ENCODE measurements at regions not wholly inside any gene's neighbourhood (a gene's known extent, or its start where the extent isn't known, plus 50 kb on each side); places are given as distances from the start of the nearest gene placed in this dataset.

GRCh38 chr16:64109241-64109640 lies 1012.6 kb downstream of the CDH11 start:
- Mint-ChIP-seq H3K36me3 (ENCODE audit: low read depth) (no peaks in the 10 kb centered on the region), H3K4me1 (peaks cover 6% of the 10 kb centered on the region), H3K4me3 (no peak overlapping the region)

GRCh38 chr16:64102654-64103053 lies 1019.2 kb downstream of the CDH11 start:
- H3K4me1 Mint-ChIP-seq, result no peaks in the 10 kb centered on the region
- no peak overlapping the region for H3K4me3 Mint-ChIP-seq
- no peaks in the 10 kb centered on the region for H3K36me3 Mint-ChIP-seq (ENCODE audit: low read depth)
- no peaks in the 10 kb centered on the region for H3K27me3 Mint-ChIP-seq (ENCODE audit: low read depth)
- peaks cover 3% of the 10 kb centered on the region for H3K9me3 Mint-ChIP-seq
- H3K27ac Mint-ChIP-seq, result no peak overlapping the region
- TF ChIP-seq CTCF (IDR thresholded peaks at IDR 0.05; ENCODE audit: unreplicated experiment in 3 of 3), result no peak

More at GRCh38 chr16:64109241-64109640, 1012.6 kb downstream of the CDH11 start:
- Mint-ChIP-seq H3K27ac (no peak overlapping the region), H3K9me3 (peaks cover 9% of the 10 kb centered on the region), H3K27me3 (ENCODE audit: low read depth) (no peaks in the 10 kb centered on the region)
- no peak for TF ChIP-seq CTCF (IDR thresholded peaks at IDR 0.05; ENCODE audit: unreplicated experiment in 3 of 3)

GRCh38 chr16:64098451-64098850 lies 1023.4 kb downstream of the CDH11 start:
- Mint-ChIP-seq H3K4me1 (no peaks in the 10 kb centered on the region), H3K27me3 (ENCODE audit: low read depth) (no peaks in the 10 kb centered on the region), H3K9me3 (no peaks in the 10 kb centered on the region), H3K27ac (no peak overlapping the region), H3K36me3 (ENCODE audit: low read depth) (no peaks in the 10 kb centered on the region), H3K4me3 (no peak overlapping the region)
- TF ChIP-seq CTCF (IDR thresholded peaks at IDR 0.05; ENCODE audit: unreplicated experiment in 3 of 3), result no peak

- no peak for TF ChIP-seq CTCF (IDR thresholded peaks at IDR 0.05; ENCODE audit: unreplicated experiment in 3 of 3)
- Mint-ChIP-seq H3K4me3 (no peak overlapping the region), H3K36me3 (ENCODE audit: low read depth) (no peaks in the 10 kb centered on the region), H3K27ac (no peak overlapping the region), H3K9me3 (no peaks in the 10 kb centered on the region), H3K27me3 (ENCODE audit: low read depth) (no peaks in the 10 kb centered on the region), H3K4me1 (no peaks in the 10 kb centered on the region)
These were observed 1025.2 kb downstream of the CDH11 start for GRCh38 chr16:64096689-64097088.

GRCh38 chr16:64094992-64095634 lies 1026.8 kb downstream of the CDH11 start:
- Mint-ChIP-seq H3K36me3 (ENCODE audit: low read depth) (no peaks in the 10 kb centered on the region), H3K27ac (no peak overlapping the region), H3K4me3 (no peak overlapping the region), H3K4me1 (no peaks in the 10 kb centered on the region), H3K9me3 (no peaks in the 10 kb centered on the region), H3K27me3 (ENCODE audit: low read depth) (no peaks in the 10 kb centered on the region)
- TF ChIP-seq CTCF (IDR thresholded peaks at IDR 0.05; ENCODE audit: unreplicated experiment in 3 of 3), result no peak

All from nephron (organoid).